ENCODE measurements at regions not wholly inside any gene's neighbourhood (a gene's known extent, or its start where the extent isn't known, plus 50 kb on each side); places are given as distances from the start of the nearest gene placed in this dataset.

DNA sequence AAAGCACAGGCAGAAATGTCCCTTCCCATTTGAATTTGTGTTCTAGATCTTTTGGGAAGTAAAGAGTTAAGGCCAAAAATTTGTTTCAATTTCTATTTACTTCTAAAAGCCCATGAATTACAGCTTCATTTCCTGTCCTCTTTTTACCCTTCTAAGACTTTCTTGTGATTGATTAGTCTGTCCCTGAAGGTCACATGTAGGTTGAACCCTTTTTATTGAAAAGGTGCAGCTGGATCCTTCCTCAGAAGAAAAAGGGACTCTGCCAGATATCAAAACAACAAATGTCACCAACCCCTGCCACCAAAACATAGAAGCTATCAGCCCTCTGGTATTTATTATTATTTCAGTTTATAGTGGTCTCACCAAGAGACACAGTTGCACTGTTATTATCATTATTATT is 424.9 kb upstream of the DPP6 start:
- no peak for TF ChIP-seq POLR2A (IDR thresholded peaks at IDR 0.05; ENCODE audit: low read depth, low read length)
- TF ChIP-seq POLR2AphosphoS5 (IDR thresholded peaks at IDR 0.05; ENCODE audit: low read depth, low read length), result no peak
- no peak for TF ChIP-seq TAF1 (IDR thresholded peaks at IDR 0.05; ENCODE audit: borderline replicate concordance, low read depth, low read length)
